ENCODE measurements at regions not wholly inside any gene's neighbourhood (a gene's known extent, or its start where the extent isn't known, plus 50 kb on each side); places are given as distances from the start of the nearest gene placed in this dataset.

DNA sequence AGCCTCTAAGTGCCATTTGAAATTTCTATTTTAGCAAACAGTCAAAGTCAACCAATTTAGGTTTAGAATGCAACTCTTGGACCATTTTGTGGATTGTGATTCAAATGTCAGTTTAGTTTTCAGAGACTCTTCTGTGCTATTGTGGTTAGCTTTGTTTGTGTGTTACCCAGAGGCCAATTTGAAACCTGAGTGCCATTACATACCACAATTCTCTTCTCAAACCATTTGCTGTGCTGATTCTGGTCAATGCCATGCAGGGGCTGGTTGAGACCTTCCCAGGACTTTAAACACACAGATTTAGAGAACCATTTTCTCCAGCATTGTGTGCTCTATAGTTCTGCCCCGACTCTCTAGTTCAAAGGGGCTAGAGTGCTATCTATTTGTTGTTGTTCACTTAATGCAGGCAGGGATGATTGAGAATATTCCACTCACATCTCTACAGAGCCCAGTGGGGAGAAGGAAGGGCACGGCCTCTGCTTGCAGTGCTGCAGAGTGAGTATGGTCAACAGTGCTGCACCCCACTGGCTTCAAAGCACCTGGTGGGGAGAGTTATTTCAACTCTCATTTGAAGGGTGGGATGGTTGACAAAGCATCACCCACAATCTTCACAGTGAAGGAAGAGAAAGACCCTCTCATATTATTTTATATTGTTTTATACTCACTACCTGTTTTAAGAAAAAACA, 738.2 kb downstream of the COL12A1 start:
- no peak for TF ChIP-seq RFX5 (IDR thresholded peaks at IDR 0.05; ENCODE audit: low read depth, low read length)
- no peak for TF ChIP-seq CEBPB (IDR thresholded peaks at IDR 0.05; ENCODE audit: borderline replicate concordance, low read depth, low read length)

Measured in HepG2 (cell line).